ENCODE measurements at regions not wholly inside any gene's neighbourhood (a gene's known extent, or its start where the extent isn't known, plus 50 kb on each side); places are given as distances from the start of the nearest gene placed in this dataset.

GRCh38 chr5:142542078-142542477 lies 143.8 kb downstream of the FGF1 start:
- Histone ChIP-seq H3K79me2 (replicated peaks; ENCODE audit: insufficient read depth) (no peaks in the 10 kb centered on the region), H2AFZ (peak overlapping the region; percentile 93; the same call in 1 of the 2 replicates), H3K4me3 (no peak overlapping the region), H3K27ac (ENCODE audit: low read depth) (no peak overlapping the region), H3K27me3 (ENCODE audit: insufficient read depth) (no peaks in the 10 kb centered on the region), H3K4me1 (ENCODE audit: insufficient read depth) (peaks cover 13% of the 10 kb centered on the region; the same call in 1 of the 2 replicates), H3K36me3 (ENCODE audit: insufficient read depth) (no peaks in the 10 kb centered on the region), H3K4me2 (no peak overlapping the region), H3K9me2 (ENCODE audit: insufficient read depth) (no peaks in the 10 kb centered on the region), H4K20me1 (replicated peaks; ENCODE audit: insufficient read depth) (no peaks in the 10 kb centered on the region), H3F3A (replicated peaks; ENCODE audit: low read depth) (no peaks in the 10 kb centered on the region)
- no peak for TF ChIP-seq JUNB (IDR thresholded peaks at IDR 0.05; ENCODE audit: unreplicated experiment)
- TF ChIP-seq CREB1 (CRISPR knock-in tag; IDR thresholded peaks at IDR 0.05; ENCODE audit: low read depth) = no peak
- TF ChIP-seq NANOG (IDR thresholded peaks at IDR 0.05; ENCODE audit: borderline replicate concordance) = no peak
- no peak for TF ChIP-seq ZNF114 (CRISPR knock-in tag; IDR thresholded peaks at IDR 0.05)
- TF ChIP-seq REST (IDR thresholded peaks at IDR 0.05; ENCODE audit: unreplicated experiment) = no peak
- no peak for TF ChIP-seq ZNF462 (CRISPR knock-in tag; IDR thresholded peaks at IDR 0.05)
- TF ChIP-seq CTCF (conservative IDR thresholded peaks at IDR 0.05; ENCODE audit: low read depth in 2 of 2) = no peak
- TF ChIP-seq EZH2 (IDR thresholded peaks at IDR 0.05; ENCODE audit: low read depth, unreplicated experiment) = no peak
- no peak for TF ChIP-seq POLR2AphosphoS5 (IDR thresholded peaks at IDR 0.05; ENCODE audit: low read depth)
- TF ChIP-seq ETS1 (IDR thresholded peaks at IDR 0.05) = no peak
- TF ChIP-seq STAT1 (IDR thresholded peaks at IDR 0.05; ENCODE audit: unreplicated experiment) = no peak
- TF ChIP-seq EZH2phosphoT487 (IDR thresholded peaks at IDR 0.05; ENCODE audit: unreplicated experiment) = no peak
- no peak for TF ChIP-seq ZNF331 (CRISPR knock-in tag; IDR thresholded peaks at IDR 0.05; ENCODE audit: low read depth)
- Mint-ChIP-seq H3K27ac (peak overlapping the region; percentile 22; the same call in 1 of the 2 replicates), H3K27me3 (ENCODE audit: insufficient read depth, low read depth, poor library complexity) (peaks cover 6% of the 10 kb centered on the region), H3K4me3 (no peak overlapping the region), H3K4me1 (peaks cover 30% of the 10 kb centered on the region), H3K36me3 (ENCODE audit: low read depth) (no peaks in the 10 kb centered on the region), H3K9me3 (no peaks in the 10 kb centered on the region)
- DNase-seq (ENCODE audit: low spot score) (no peak), ATAC-seq (no peak)
